Stimulated activated CD8-positive, alpha-beta memory T cell treated with anti-CD3 and anti-CD28 coated beads, Interleukin-15, amount 100 ng/mL, for 24 hours (primary cell): ENCODE measurements at regions not wholly inside any gene's neighbourhood (a gene's known extent, or its start where the extent isn't known, plus 50 kb on each side); places are given as distances from the start of the nearest gene placed in this dataset.
"Not testable (repeated sequence)": the region's sequence is repeated elsewhere in the genome, so short reads cannot be mapped to it uniquely, and the experiment has no call there.

Source experiments
- DNase-seq: peaks from one replicate; pipeline ENCODE4 v3.0.0-alpha.2; 2020; ENCODE audit warnings: low read depth

GRCh38 chr3:178353006-178353694 is 183.1 kb upstream of the KCNMB2 start:
- DNase-seq = no peak

DNA sequence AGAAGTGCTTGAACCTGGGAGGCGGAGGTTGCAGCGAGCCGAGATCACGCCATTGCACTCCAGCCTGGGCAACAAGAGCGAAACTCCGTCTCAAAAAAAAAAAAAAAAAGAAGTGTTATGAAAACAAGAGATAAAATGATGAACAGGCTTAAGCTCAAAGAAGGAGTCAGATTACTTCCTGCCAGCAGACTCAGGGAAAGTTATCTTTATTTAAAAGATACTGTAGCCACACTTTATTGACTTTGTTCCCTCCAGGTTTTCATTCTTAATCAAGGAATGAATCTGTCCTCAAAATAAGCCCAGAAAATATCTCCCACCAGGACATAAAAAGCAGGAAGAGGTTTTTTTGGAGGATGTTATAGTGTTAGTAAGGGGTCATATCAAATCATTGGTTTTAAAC is 176.5 kb upstream of the KCNMB2 start:
- no peak for DNase-seq

- DNase-seq = not testable (repeated sequence)
Measured at GRCh38 chr3:178363048-178363447, 173.2 kb upstream of the KCNMB2 start.

DNA sequence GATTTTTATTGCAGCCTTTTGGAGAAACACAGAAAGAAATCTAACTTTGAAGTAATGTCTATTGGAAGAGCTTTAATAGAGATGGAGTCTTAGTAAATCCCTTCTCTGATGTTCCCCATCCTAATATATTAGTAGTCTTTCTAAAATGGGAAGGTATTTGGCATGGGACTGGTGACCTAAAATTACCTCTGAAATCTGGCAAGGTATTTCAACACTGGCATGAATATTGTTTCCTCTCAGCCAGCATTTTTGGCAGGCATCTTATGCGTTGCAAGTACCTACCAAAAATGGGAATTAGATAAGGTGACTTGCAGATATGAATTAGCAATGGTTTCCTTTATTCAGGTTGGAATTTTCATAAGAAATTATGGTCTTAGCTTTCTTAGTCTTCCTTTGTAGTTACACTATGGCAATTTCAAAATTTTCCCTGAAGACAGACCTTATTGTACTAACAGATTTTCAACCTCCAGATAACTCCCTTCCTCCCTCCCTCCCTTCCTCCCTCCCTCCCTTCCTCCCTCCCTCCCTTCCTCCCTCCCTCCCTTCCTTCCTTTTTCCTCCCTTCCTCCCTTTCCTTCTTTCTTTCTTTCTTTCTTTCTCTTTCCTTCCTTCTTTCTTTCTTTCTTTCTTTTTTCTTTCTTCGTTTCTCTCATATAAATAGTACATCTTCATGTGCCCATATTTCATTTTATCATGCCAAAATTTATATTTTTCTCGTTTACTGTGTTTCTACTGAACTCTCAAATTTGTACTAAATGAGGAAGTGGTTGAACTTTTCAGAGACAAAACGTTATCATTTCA is 168.2 kb upstream of the KCNMB2 start:
- DNase-seq = no peak

- DNase-seq = no peak
Measured at GRCh38 chr3:178369006-178369405, 167.2 kb upstream of the KCNMB2 start.

DNA sequence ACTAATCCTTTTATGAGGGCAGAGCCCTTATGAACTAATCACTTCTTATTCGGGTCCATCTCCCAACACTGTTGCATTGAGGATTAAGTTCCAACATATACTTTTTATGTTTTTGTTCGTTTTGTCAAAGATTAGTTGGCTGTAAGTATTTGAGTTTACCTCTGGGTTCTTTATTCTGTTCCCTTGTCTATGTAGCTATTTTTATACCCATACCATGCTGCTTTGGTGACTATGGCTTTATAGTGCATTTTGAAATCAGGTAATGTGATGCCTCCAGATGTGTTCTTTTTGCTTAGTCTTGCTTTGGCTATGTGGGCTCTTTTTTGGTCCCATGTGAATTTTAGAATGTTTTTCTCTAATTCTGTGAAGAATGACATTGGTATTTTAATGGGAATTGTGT is 166.4 kb upstream of the KCNMB2 start:
- no peak for DNase-seq

DNA sequence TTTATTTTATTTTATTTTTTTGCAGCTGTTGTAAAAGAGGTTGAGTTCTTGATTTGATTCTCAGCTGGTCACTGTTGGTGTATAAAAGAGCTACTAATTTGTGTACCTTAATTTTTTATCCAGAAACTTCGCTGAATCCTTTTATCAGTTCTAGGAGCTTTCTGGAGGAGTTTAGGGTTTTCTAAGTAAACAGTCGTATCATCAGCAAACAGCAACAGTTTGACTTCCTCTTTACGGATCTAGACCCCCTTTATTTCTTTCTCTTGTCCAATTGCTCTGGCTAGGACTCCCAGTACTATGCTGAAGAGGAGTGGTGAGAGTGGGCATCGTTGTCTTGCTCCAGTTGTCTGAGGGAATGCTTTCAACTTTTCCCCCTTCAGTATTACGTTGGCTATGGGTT is 165.8 kb upstream of the KCNMB2 start:
- no peak for DNase-seq

GRCh38 chr3:178381555-178381954 is 154.7 kb upstream of the KCNMB2 start:
- no peak for DNase-seq

GRCh38 chr3:178381971-178382448 is 154.2 kb upstream of the KCNMB2 start:
- DNase-seq = no peak

DNA sequence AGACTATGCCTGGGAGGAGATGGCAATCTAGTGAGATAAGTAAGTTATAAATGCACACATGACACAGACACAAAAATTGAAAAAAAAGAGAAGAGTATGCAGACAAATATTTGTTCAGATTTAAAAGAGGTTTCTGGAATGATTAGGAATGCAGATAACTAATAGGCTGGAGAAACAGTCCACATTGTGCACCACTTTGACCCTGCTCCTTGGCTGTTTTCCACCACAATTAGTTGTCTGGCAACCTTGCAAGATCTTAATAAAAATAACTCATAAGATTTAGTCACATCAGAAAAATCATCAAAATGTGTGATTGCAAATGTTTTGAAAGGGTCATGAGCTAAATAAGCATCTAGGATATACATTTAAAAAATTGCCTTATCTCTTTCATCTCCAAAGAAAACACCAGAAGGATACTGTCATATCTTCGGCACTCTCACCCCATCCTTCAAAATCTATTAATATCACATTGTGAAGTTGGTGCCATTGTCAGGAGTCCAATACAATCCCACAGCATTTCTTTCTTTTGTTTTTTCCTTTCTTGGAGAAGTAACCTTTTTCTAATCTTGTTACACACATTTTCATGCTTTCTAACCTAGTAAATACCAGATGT is 153.7 kb upstream of the KCNMB2 start:
- DNase-seq = no peak

GRCh38 chr3:178384321-178385230 is 151.7 kb upstream of the KCNMB2 start:
- DNase-seq = no peak

DNA sequence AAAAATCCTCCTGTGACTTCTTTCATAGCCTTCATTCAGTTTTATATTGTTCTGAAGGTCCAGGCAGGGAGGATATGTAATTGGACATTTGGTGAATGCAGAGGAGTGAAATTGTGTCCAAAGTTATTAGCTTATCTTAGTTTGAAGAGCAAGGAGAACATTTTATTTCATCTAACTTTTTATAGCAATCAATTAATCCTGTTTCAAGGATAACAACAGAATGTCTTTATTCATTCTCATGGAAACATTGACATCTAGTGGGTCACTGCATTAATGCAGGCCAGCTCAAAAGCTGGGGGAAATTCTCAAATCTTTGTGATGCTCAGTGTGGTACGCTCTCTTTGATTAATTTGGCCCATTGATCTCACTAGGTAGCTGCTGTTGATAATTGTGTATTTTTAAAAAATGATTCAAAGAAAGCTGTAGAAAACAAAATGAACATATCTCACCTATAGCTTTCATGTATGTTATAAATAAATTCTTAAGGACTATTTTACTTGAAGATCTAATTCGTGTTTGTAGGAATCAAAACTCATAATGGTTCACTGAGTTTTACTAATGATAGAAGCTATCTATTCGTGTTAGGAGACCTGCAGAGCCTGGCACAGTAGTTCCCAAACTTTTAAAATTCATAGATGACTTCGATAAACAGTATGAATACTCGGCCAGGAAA is 150.8 kb upstream of the KCNMB2 start:
- DNase-seq = no peak

- no peak for DNase-seq
Measured at GRCh38 chr3:178386401-178386800, 149.8 kb upstream of the KCNMB2 start.

DNA sequence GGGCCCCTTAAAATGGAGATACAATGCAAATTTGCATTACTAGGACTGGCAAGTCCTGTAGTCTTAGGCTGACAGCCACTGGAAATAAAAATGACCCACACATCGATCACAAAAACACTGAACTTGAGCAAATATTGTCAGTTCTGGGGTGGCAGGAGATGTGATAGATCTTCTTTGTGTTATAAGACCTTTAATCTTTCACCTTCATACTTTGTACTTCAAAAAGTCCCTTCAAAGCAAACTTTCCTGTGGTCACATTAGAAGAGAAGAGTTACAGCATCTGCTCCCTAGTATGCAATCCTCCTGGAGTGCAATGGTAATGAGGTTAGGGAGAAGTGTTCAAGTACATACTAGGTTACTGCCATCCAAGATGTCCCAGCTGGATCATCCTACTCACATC is 149.4 kb upstream of the KCNMB2 start:
- DNase-seq = no peak

- DNase-seq = no peak
Measured at GRCh38 chr3:178388473-178388872, 147.8 kb upstream of the KCNMB2 start.

DNA sequence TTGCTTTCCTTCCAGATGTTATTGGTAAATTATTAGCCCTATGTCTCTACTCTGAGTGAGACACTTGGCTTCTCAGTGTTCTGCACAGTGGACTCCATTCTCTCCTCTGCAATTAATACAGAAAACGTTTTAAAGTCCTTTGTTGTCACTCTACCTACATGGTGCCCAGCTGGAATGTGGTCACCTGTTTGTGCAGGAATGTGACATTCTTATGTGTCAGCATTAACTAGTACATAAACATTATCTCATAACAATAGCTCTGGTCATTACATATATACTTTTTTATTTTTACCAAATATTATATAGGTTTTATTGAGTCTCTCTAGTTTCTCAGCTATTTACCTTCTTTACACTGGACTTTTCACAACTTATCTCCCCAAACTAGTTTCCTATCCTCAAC is 147.0 kb upstream of the KCNMB2 start:
- no peak for DNase-seq

- no peak for DNase-seq
Measured at GRCh38 chr3:178392511-178392926, 143.7 kb upstream of the KCNMB2 start.

- no peak for DNase-seq
Measured at GRCh38 chr3:178393146-178393545, 143.1 kb upstream of the KCNMB2 start.

GRCh38 chr3:178393824-178394223 is 142.4 kb upstream of the KCNMB2 start:
- no peak for DNase-seq

- no peak for DNase-seq
Measured at GRCh38 chr3:178396318-178396717, 139.9 kb upstream of the KCNMB2 start.

GRCh38 chr3:178397202-178397601 is 139.0 kb upstream of the KCNMB2 start:
- DNase-seq = no peak
